ENCODE measurements at regions not wholly inside any gene's neighbourhood (a gene's known extent, or its start where the extent isn't known, plus 50 kb on each side); places are given as distances from the start of the nearest gene placed in this dataset.

GRCh38 chr11:122201106-122201505, 85.1 kb upstream of the BLID start (continued):
- no peak for TF ChIP-seq ZBTB43 (CRISPR knock-in tag; IDR thresholded peaks at IDR 0.05)
- TF ChIP-seq CDX4 (CRISPR knock-in tag; IDR thresholded peaks at IDR 0.05; ENCODE audit: borderline replicate concordance) = no peak
- TF ChIP-seq ZMAT4 (CRISPR knock-in tag; IDR thresholded peaks at IDR 0.05) = no peak
- TF ChIP-seq ZNF396 (CRISPR knock-in tag; IDR thresholded peaks at IDR 0.05; ENCODE audit: borderline replicate concordance) = no peak
- TF ChIP-seq GRHL2 (CRISPR knock-in tag; IDR thresholded peaks at IDR 0.05; ENCODE audit: insufficient replicate concordance, severe bottlenecking) = no peak
- no peak for TF ChIP-seq USF1 (CRISPR knock-in tag; IDR thresholded peaks at IDR 0.05)

- ChIA-PET POLR2A (no interaction called here), CTCF (no interaction called here)
- H3K27ac Mint-ChIP-seq = no peak overlapping the region
- H3K4me3 Mint-ChIP-seq = no peak overlapping the region
- H3K36me3 Mint-ChIP-seq = no peaks in the 10 kb centered on the region
- no peaks in the 10 kb centered on the region; the same call in 1 of the 2 replicates for H3K9me3 Mint-ChIP-seq
- H3K4me1 Mint-ChIP-seq = peaks cover 6% of the 10 kb centered on the region
- TF ChIP-seq ZBTB21 (CRISPR knock-in tag; IDR thresholded peaks at IDR 0.05; ENCODE audit: borderline replicate concordance) (no peak), GRHL2 (CRISPR knock-in tag; IDR thresholded peaks at IDR 0.05; ENCODE audit: insufficient replicate concordance, severe bottlenecking) (no peak), ZNF532 (CRISPR knock-in tag; IDR thresholded peaks at IDR 0.05; ENCODE audit: borderline replicate concordance) (no peak), TP53 (CRISPR knock-in tag; IDR thresholded peaks at IDR 0.05) (no peak), ZNF423 (CRISPR knock-in tag; IDR thresholded peaks at IDR 0.05) (no peak), ZNF121 (CRISPR knock-in tag; IDR thresholded peaks at IDR 0.05) (no peak)
- ATAC-seq (no peak), DNase-seq (ENCODE audit: low spot score) (no peak)
- no peaks in the 10 kb centered on the region for H3K27me3 Mint-ChIP-seq (ENCODE audit: low read depth)
Observed at GRCh38 chr11:122199661-122200060, 83.6 kb upstream of the BLID start.

GRCh38 chr11:122198291-122198983, 82.4 kb upstream of the BLID start:
- no peaks in the 10 kb centered on the region for H3K27me3 Mint-ChIP-seq (ENCODE audit: low read depth)
- no peaks in the 10 kb centered on the region; the same call in 1 of the 2 replicates for H3K9me3 Mint-ChIP-seq
- no peak overlapping the region for H3K27ac Mint-ChIP-seq
- no peaks in the 10 kb centered on the region for H3K36me3 Mint-ChIP-seq
- DNase-seq (ENCODE audit: low spot score) = no peak
- H3K4me1 Mint-ChIP-seq = peaks cover 6% of the 10 kb centered on the region
- H3K4me3 Mint-ChIP-seq = no peak overlapping the region
- ATAC-seq = no peak
- POLR2A ChIA-PET = no interaction called here
- CTCF ChIA-PET = interaction anchor here (0.5 kb wide), 1 partner anchor 1623 kb away, joined by 3 read pairs; no protein-coding TSS in a partner anchor
- TF ChIP-seq AFF4 (CRISPR knock-in tag; IDR thresholded peaks at IDR 0.05; ENCODE audit: borderline replicate concordance) (no peak), NR3C1 (CRISPR knock-in tag; conservative IDR thresholded peaks at IDR 0.05; ENCODE audit: low read depth) (no peak), CREB1 (CRISPR knock-in tag; IDR thresholded peaks at IDR 0.05) (no peak), IRF1 (CRISPR knock-in tag; IDR thresholded peaks at IDR 0.05) (no peak), ZNF512 (CRISPR knock-in tag; IDR thresholded peaks at IDR 0.05; ENCODE audit: borderline replicate concordance) (no peak), MYBL2 (CRISPR knock-in tag; IDR thresholded peaks at IDR 0.05) (no peak), SMAD3 (CRISPR knock-in tag; IDR thresholded peaks at IDR 0.05; ENCODE audit: borderline replicate concordance) (no peak)

Measured in WTC11 (cell line).